ENCODE measurements at regions not wholly inside any gene's neighbourhood (a gene's known extent, or its start where the extent isn't known, plus 50 kb on each side); places are given as distances from the start of the nearest gene placed in this dataset.

DNA sequence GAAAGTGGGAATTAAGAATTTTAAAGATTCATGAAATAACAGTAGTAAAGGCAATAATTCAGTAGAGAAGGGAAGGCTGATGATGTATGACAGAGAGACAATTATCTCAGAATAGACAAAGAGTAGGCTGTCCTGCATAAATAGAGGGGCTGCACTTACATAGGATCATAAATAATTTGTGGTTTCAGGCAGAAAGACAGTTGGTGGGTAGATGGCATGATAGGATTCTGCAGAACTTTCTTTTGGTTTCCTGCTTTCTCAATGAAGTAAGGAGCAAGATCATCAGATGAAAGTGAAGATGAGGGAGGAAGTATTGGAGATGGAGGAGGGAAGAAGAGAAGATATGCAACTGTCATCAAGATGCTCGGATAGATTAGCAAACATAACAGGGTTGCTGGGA lies 604.9 kb upstream of the ZFP42 start:
- TF ChIP-seq, protein P1, sequence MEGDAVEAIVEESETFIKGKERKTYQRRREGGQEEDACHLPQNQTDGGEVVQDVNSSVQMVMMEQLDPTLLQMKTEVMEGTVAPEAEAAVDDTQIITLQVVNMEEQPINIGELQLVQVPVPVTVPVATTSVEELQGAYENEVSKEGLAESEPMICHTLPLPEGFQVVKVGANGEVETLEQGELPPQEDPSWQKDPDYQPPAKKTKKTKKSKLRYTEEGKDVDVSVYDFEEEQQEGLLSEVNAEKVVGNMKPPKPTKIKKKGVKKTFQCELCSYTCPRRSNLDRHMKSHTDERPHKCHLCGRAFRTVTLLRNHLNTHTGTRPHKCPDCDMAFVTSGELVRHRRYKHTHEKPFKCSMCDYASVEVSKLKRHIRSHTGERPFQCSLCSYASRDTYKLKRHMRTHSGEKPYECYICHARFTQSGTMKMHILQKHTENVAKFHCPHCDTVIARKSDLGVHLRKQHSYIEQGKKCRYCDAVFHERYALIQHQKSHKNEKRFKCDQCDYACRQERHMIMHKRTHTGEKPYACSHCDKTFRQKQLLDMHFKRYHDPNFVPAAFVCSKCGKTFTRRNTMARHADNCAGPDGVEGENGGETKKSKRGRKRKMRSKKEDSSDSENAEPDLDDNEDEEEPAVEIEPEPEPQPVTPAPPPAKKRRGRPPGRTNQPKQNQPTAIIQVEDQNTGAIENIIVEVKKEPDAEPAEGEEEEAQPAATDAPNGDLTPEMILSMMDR (optimal IDR thresholded peaks at IDR 0.05 in 1 of 3, IDR thresholded peaks at IDR 0.05 in 1 of 3, conservative IDR thresholded peaks at IDR 0.05 in 1 of 3; ENCODE audit: extremely low read depth in 1 of 3, insufficient read depth in 2 of 3, low read length in 3 of 3): no peak
- TF ChIP-seq EZH2 (IDR thresholded peaks at IDR 0.05; ENCODE audit: low read length): no peak
